K562 (cell line): ENCODE measurements at regions not wholly inside any gene's neighbourhood (a gene's known extent, or its start where the extent isn't known, plus 50 kb on each side); places are given as distances from the start of the nearest gene placed in this dataset.

Source experiments
- CEBPZ ChIP-seq: fragments of 150-350 bp; IDR thresholded peaks from 2 replicates; pipeline ENCODE4 v1.6.1; 2014; ENCODE audit warnings: low read depth, mild to moderate bottlenecking, low read length, borderline replicate concordance
- MYC ChIP-seq, 2 experiments: fragments of 250-450 bp in 1 of 2; sonication (Bioruptor Pico) in 1 of 2; IDR thresholded peaks; 2 replicates each; pipeline versions ENCODE4 v1.5.1 to v1.6.1; 2012 to 2021; ENCODE audit warnings: low read depth in 2 of 2, borderline replicate concordance in 1 of 2, improper control_type of control experiment in 1 of 2, low read length in 1 of 2, mild to moderate bottlenecking in 1 of 2, moderate library complexity in 1 of 2
- TEAD2 ChIP-seq: fragments of 450-650 bp; IDR thresholded peaks from 2 replicates; pipeline ENCODE4 v1.6.1; 2016; ENCODE audit warnings: missing genetic modification characterization, control low read depth, missing compliant biosample characterization
- TF ChIP-seq, protein P1 (sequence below), 3 experiments: IDR thresholded peaks in 2 of 3; conservative IDR thresholded peaks in 1 of 3; 2 replicates each; pipeline ENCODE4 v1.5.1; 2011 to 2012; ENCODE audit warnings: low read length in 3 of 3, mild to moderate bottlenecking in 3 of 3, control low read depth in 2 of 3, improper control_type of control experiment in 1 of 3, inconsistent platforms in 1 of 3, low read depth in 1 of 3, mixed read lengths in 1 of 3, moderate library complexity in 1 of 3; ENCODE audit not compliant: insufficient read depth in 2 of 3

DNA sequence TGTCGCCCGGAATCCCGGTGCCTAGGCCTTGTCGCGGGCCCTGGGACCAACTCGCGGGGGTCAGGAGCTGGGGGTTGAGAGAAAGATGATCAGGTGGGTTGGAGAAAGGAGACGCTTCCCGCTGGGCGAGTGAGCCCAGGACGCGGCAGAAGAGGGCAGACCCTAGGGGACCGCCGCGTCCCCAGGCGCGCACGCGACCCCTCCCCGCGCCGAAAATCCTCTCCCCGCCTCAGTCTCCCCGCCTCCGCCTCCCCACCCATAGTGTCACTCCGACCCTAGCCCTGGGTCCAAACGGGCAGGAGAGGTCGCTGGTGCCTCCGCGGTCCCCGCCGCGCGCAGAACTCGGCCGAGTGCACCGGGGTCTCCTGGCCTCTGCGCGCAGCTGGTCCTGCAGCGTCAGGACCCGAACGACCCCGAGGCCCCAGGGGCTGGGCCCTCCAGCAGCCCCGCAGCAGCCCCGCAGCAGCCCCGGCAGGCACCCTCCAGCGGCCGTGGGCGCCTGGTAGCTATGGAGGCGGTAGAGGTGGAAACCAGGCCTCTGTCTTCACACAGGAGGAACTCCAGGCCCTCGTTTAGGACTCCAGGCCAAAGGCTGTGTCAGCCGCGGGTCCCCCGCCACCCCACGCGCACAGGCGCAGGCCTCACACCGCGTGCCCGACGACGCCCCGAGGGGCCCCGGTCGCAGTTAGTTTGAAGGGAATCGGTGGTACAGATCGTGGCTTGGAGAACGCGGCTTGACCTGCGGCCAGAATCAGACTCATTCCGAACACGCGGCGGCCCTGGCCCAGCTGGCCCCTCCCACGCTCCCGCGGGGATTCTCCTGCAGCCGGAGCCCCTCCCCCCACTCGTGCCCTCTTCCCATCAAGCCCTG lies 60.1 kb upstream of the EIF5 start:
- TF ChIP-seq MYC (IDR thresholded peaks at IDR 0.05; ENCODE audit: low read depth, low read length) (no peak), MYC (CRISPR knock-in tag; IDR thresholded peaks at IDR 0.05; ENCODE audit: borderline replicate concordance, low read depth) (no peak), CEBPZ (no peak), TEAD2 (no peak)
- TF ChIP-seq, protein P1, sequence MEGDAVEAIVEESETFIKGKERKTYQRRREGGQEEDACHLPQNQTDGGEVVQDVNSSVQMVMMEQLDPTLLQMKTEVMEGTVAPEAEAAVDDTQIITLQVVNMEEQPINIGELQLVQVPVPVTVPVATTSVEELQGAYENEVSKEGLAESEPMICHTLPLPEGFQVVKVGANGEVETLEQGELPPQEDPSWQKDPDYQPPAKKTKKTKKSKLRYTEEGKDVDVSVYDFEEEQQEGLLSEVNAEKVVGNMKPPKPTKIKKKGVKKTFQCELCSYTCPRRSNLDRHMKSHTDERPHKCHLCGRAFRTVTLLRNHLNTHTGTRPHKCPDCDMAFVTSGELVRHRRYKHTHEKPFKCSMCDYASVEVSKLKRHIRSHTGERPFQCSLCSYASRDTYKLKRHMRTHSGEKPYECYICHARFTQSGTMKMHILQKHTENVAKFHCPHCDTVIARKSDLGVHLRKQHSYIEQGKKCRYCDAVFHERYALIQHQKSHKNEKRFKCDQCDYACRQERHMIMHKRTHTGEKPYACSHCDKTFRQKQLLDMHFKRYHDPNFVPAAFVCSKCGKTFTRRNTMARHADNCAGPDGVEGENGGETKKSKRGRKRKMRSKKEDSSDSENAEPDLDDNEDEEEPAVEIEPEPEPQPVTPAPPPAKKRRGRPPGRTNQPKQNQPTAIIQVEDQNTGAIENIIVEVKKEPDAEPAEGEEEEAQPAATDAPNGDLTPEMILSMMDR (IDR thresholded peaks at IDR 0.05 in 2 of 3, conservative IDR thresholded peaks at IDR 0.05 in 1 of 3; ENCODE audit: insufficient read depth in 2 of 3, low read depth in 1 of 3, low read length in 3 of 3) = no peak
